Fibroblast of lung (primary cell): ENCODE measurements at regions not wholly inside any gene's neighbourhood (a gene's known extent, or its start where the extent isn't known, plus 50 kb on each side); places are given as distances from the start of the nearest gene placed in this dataset.
A peak's percentile ranks its signal among the peaks of the same experiment; 100 is the strongest.

Experiments
- DNase-seq, 2 donors: peaks; one replicate each; pipeline versions ENCODE4 v3.0.0 to v3.0.0-alpha.2; 2010; ENCODE audit warnings: low read depth in 2 of 2
- H2AFZ ChIP-seq: 2 replicates; pipeline ENCODE4 v1.5.1; 2012; ENCODE audit warnings: low read length, control low read depth, inconsistent platforms
- H3K27ac ChIP-seq: 2 replicates; pipeline ENCODE4 v1.5.1; 2011; ENCODE audit warnings: low read length, control low read depth; ENCODE audit not compliant: insufficient read depth
- H3K27me3 ChIP-seq: 2 replicates; pipeline ENCODE4 v1.5.1; 2011; ENCODE audit warnings: mild to moderate bottlenecking, low read length; ENCODE audit not compliant: control insufficient read depth, insufficient read depth
- H3K36me3 ChIP-seq: 2 replicates; pipeline ENCODE4 v1.5.1; 2011; ENCODE audit warnings: low read length; ENCODE audit not compliant: control insufficient read depth, insufficient read depth
- H3K4me1 ChIP-seq: 2 replicates; pipeline ENCODE4 v1.5.1; 2011; ENCODE audit warnings: low read length; ENCODE audit not compliant: control insufficient read depth, insufficient read depth; ENCODE audit errors: extremely low read depth
- H3K4me2 ChIP-seq: 2 replicates; pipeline ENCODE4 v1.5.1; 2011; ENCODE audit warnings: low read length, control low read depth; ENCODE audit not compliant: insufficient read depth; ENCODE audit errors: extremely low read depth
- H3K4me3 ChIP-seq, 4 experiments: fragments of 200-600 bp in 1 of 4; sonication (generic) in 1 of 4; replicated peaks in 1 of 4; 2 replicates each; pipeline ENCODE4 v1.5.1; 2011 to 2016; ENCODE audit warnings: low read length in 4 of 4, low read depth in 3 of 4, mild to moderate bottlenecking in 3 of 4, control low read depth in 2 of 4, inconsistent platforms in 1 of 4, mixed read lengths in 1 of 4; ENCODE audit not compliant: insufficient read depth in 1 of 4; ENCODE audit errors: control extremely low read depth in 1 of 4
- H3K79me2 ChIP-seq: 2 replicates; pipeline ENCODE4 v1.5.1; 2012; ENCODE audit warnings: mild to moderate bottlenecking, low read length, inconsistent platforms; ENCODE audit not compliant: control insufficient read depth, insufficient read depth
- H3K9ac ChIP-seq: 2 replicates; pipeline ENCODE4 v1.5.1; 2011; ENCODE audit warnings: mild to moderate bottlenecking, low read length, control low read depth; ENCODE audit not compliant: insufficient read depth
- H3K9me3 ChIP-seq: 2 replicates; pipeline ENCODE4 v1.5.1; 2012; ENCODE audit warnings: low read depth, low read length; ENCODE audit not compliant: control insufficient read depth, insufficient read depth
- H4K20me1 ChIP-seq: 2 replicates; pipeline ENCODE4 v1.5.1; 2011; ENCODE audit warnings: low read length; ENCODE audit not compliant: control insufficient read depth, insufficient read depth; ENCODE audit errors: extremely low read depth
- EZH2 ChIP-seq: IDR thresholded peaks from 2 replicates; pipeline ENCODE4 v1.5.1; 2012; ENCODE audit warnings: low read length, control low read depth, mild to moderate bottlenecking; ENCODE audit errors: missing control alignments
- TF ChIP-seq, protein P1 (sequence below), 2 donors: IDR thresholded peaks in 1 of 2; conservative IDR thresholded peaks in 1 of 2; 1 replicate in 1 of 2; 2 replicates in 1 of 2; pipeline ENCODE4 v1.5.1; 2011 to 2012; ENCODE audit warnings: low read length in 2 of 2, control low read depth in 1 of 2, inconsistent platforms in 1 of 2, low read depth in 1 of 2, mild to moderate bottlenecking in 1 of 2

GRCh38 chr5:52668544-52669185 is 119.1 kb upstream of the ITGA1 start:
- no peaks in the 10 kb centered on the region for H3K9me3 ChIP-seq
- no peak for TF ChIP-seq EZH2
- TF ChIP-seq, protein P1, sequence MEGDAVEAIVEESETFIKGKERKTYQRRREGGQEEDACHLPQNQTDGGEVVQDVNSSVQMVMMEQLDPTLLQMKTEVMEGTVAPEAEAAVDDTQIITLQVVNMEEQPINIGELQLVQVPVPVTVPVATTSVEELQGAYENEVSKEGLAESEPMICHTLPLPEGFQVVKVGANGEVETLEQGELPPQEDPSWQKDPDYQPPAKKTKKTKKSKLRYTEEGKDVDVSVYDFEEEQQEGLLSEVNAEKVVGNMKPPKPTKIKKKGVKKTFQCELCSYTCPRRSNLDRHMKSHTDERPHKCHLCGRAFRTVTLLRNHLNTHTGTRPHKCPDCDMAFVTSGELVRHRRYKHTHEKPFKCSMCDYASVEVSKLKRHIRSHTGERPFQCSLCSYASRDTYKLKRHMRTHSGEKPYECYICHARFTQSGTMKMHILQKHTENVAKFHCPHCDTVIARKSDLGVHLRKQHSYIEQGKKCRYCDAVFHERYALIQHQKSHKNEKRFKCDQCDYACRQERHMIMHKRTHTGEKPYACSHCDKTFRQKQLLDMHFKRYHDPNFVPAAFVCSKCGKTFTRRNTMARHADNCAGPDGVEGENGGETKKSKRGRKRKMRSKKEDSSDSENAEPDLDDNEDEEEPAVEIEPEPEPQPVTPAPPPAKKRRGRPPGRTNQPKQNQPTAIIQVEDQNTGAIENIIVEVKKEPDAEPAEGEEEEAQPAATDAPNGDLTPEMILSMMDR (conservative IDR thresholded peaks at IDR 0.05 in 1 of 2, IDR thresholded peaks at IDR 0.05 in 1 of 2; ENCODE audit: low read depth in 1 of 2, low read length in 2 of 2), result no peak
- H3K4me3 ChIP-seq, result no peak overlapping the region
- no peak for DNase-seq
- H3K4me2 ChIP-seq, result no peak overlapping the region
- peak overlapping the region; percentile 77 for H2AFZ ChIP-seq
- no peaks in the 10 kb centered on the region for H4K20me1 ChIP-seq
- H3K79me2 ChIP-seq, result no peaks in the 10 kb centered on the region
- peak overlapping the region; percentile 10 for H3K9ac ChIP-seq
- no peak overlapping the region for H3K27ac ChIP-seq
- H3K4me1 ChIP-seq, result peaks cover 3% of the 10 kb centered on the region
- no peaks in the 10 kb centered on the region for H3K27me3 ChIP-seq
- H3K36me3 ChIP-seq, result no peaks in the 10 kb centered on the region

DNA sequence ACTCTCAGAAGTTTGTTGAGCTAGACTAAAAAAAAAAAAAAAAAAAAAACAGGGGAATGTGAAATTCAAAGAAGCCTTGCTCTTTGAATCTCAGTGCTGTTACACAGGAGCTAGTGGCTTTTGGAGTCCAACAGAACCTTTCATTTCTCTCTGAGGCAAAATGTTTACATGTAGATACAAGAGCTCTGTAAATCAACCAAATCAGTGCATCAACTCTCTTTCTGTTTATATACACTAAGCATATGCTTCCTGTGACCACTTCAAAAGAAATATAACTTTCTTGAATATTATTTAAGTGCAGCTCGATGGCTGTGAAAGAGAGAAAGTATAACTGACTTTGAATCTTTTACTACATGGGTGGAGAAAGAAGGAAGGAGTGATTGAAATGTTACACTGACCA is 115.3 kb upstream of the ITGA1 start:
- no peak overlapping the region for H3K4me3 ChIP-seq
- no peaks in the 10 kb centered on the region for H3K27me3 ChIP-seq
- no peaks in the 10 kb centered on the region for H3K36me3 ChIP-seq
- no peak for DNase-seq
- no peak overlapping the region for H3K9ac ChIP-seq
- TF ChIP-seq EZH2, result no peak
- TF ChIP-seq, protein P1 (conservative IDR thresholded peaks at IDR 0.05 in 1 of 2, IDR thresholded peaks at IDR 0.05 in 1 of 2; ENCODE audit: low read depth in 1 of 2, low read length in 2 of 2), result no peak
- no peaks in the 10 kb centered on the region for H3K79me2 ChIP-seq
- no peaks in the 10 kb centered on the region for H3K9me3 ChIP-seq
- peaks cover 7% of the 10 kb centered on the region for H3K4me1 ChIP-seq
- no peak overlapping the region for H2AFZ ChIP-seq
- no peak overlapping the region for H3K4me2 ChIP-seq
- no peaks in the 10 kb centered on the region for H4K20me1 ChIP-seq
- H3K27ac ChIP-seq, result no peak overlapping the region

GRCh38 chr5:52673495-52673894 is 114.2 kb upstream of the ITGA1 start:
- H3K79me2 ChIP-seq, result no peaks in the 10 kb centered on the region
- no peak for DNase-seq
- no peaks in the 10 kb centered on the region for H3K36me3 ChIP-seq
- H3K4me1 ChIP-seq, result peaks cover 7% of the 10 kb centered on the region
- no peaks in the 10 kb centered on the region for H3K9me3 ChIP-seq
- no peak overlapping the region for H3K4me2 ChIP-seq
- TF ChIP-seq, protein P1 (conservative IDR thresholded peaks at IDR 0.05 in 1 of 2, IDR thresholded peaks at IDR 0.05 in 1 of 2; ENCODE audit: low read depth in 1 of 2, low read length in 2 of 2), result no peak
- TF ChIP-seq EZH2, result no peak
- H3K27ac ChIP-seq, result no peak overlapping the region
- H4K20me1 ChIP-seq, result no peaks in the 10 kb centered on the region
- no peaks in the 10 kb centered on the region for H3K27me3 ChIP-seq
- no peak overlapping the region for H3K9ac ChIP-seq
- H2AFZ ChIP-seq, result no peak overlapping the region
- no peak overlapping the region for H3K4me3 ChIP-seq
